AG10803 (cell line): ENCODE measurements at regions not wholly inside any gene's neighbourhood (a gene's known extent, or its start where the extent isn't known, plus 50 kb on each side); places are given as distances from the start of the nearest gene placed in this dataset.
"Not testable (repeated sequence)": the region's sequence is repeated elsewhere in the genome, so short reads cannot be mapped to it uniquely, and the experiment has no call there.

Experiments used
- DNase-seq: peaks from one replicate; pipeline ENCODE4 v3.0.0; 2010; ENCODE audit warnings: low read depth
- H3K4me3 ChIP-seq: 2 replicates; pipeline ENCODE4 v1.5.1; 2011; ENCODE audit warnings: mild to moderate bottlenecking, low read length, control low read depth
- CTCF ChIP-seq: conservative IDR thresholded peaks from 2 replicates; pipeline ENCODE4 v1.5.1; 2011; ENCODE audit warnings: mild to moderate bottlenecking, low read length, control low read depth, inconsistent platforms

GRCh38 chr7:86445285-86445684 lies 198.4 kb upstream of the GRM3 start:
- no peak for DNase-seq
- H3K4me3 ChIP-seq = no peak overlapping the region
- TF ChIP-seq CTCF = no peak

DNA sequence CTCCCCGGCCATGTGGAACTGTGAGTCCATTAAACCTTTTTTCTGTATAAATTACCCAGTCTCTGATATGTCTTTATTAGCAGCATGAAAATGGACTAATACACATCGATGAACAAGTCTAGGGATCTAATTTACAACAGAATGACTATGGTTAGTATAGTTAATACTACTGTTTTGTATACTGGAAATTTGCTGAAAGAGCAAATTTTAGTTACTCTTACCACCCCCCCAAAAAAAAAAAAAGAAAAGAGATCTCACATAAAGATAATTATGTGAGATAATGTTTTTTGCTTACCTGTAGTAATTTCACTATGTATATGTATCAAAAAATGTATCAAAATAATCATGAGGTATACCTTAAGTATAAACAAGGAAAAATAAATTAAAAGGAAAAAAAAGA lies 199.5 kb upstream of the GRM3 start:
- no peak overlapping the region for H3K4me3 ChIP-seq
- TF ChIP-seq CTCF = no peak
- no peak for DNase-seq

GRCh38 chr7:86440420-86440819 lies 203.3 kb upstream of the GRM3 start:
- DNase-seq = not testable (repeated sequence)

GRCh38 chr7:86437951-86438450 lies 205.7 kb upstream of the GRM3 start:
- DNase-seq = no peak
- no peak for TF ChIP-seq CTCF

More at GRCh38 chr7:86440420-86440819, 203.3 kb upstream of the GRM3 start:
- H3K4me3 ChIP-seq = not testable (repeated sequence)

DNA sequence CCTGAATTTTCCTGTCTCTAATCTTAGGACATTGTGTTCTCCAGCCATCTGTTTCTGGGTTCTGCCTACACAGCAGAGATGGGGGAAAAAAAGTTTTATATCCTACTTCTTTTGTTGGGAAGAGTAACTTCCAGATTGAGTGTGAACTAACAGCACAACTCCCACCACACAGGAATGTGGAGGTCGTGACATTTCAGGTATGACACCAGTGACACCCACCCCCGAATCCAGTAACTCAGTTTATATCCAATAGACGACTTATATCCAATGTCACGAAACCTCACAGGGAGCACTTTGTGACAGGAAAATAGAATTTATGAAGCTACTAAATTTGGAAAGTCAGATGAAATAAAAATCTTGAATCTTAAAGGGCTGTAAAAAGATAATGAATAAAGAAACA lies 211.9 kb upstream of the GRM3 start:
- no peak for DNase-seq
- no peak for TF ChIP-seq CTCF
- H3K4me3 ChIP-seq = no peak overlapping the region

More at GRCh38 chr7:86437951-86438450, 205.7 kb upstream of the GRM3 start:
- H3K4me3 ChIP-seq = no peak overlapping the region

- TF ChIP-seq CTCF = no peak
- H3K4me3 ChIP-seq = no peak overlapping the region
- no peak for DNase-seq
Measured at GRCh38 chr7:86411814-86412213, 231.9 kb upstream of the GRM3 start.

- no peak for TF ChIP-seq CTCF
- no peak overlapping the region for H3K4me3 ChIP-seq
- no peak for DNase-seq
Measured at GRCh38 chr7:86407291-86407690, 236.4 kb upstream of the GRM3 start.

DNA sequence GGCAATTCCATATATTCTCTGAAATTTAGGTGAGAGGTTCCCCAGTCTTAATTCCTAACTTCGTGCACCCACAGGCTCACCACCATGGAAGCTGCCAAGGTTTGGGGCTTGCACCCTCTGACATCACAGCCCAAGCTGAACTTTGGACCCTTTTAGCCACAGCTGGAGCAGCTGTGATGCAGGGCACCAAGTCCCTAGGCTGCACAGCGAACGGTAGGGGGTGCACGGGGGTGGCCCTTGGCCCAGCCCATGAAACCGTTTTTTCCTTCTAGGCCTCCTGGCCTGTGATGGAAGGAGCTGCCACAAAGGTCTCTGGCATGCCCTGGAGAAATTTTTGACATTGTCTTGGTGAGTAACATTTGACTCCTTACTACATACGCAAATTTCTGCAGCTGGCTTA lies 251.9 kb upstream of the GRM3 start:
- TF ChIP-seq CTCF = no peak
- DNase-seq = no peak
- no peak overlapping the region for H3K4me3 ChIP-seq

GRCh38 chr7:86375602-86376001 lies 268.1 kb upstream of the GRM3 start:
- DNase-seq, H3K4me3 ChIP-seq: not testable (repeated sequence)
